NOMO-1 (cell line): ENCODE measurements at regions not wholly inside any gene's neighbourhood (a gene's known extent, or its start where the extent isn't known, plus 50 kb on each side); places are given as distances from the start of the nearest gene placed in this dataset.

Experiments
- DNase-seq, 2 experiments: peaks; one replicate each; lab custom pipeline; 2025; ENCODE audit not compliant: unreplicated experiment in 2 of 2; lab: John Stamatoyannopoulos, UW

DNA sequence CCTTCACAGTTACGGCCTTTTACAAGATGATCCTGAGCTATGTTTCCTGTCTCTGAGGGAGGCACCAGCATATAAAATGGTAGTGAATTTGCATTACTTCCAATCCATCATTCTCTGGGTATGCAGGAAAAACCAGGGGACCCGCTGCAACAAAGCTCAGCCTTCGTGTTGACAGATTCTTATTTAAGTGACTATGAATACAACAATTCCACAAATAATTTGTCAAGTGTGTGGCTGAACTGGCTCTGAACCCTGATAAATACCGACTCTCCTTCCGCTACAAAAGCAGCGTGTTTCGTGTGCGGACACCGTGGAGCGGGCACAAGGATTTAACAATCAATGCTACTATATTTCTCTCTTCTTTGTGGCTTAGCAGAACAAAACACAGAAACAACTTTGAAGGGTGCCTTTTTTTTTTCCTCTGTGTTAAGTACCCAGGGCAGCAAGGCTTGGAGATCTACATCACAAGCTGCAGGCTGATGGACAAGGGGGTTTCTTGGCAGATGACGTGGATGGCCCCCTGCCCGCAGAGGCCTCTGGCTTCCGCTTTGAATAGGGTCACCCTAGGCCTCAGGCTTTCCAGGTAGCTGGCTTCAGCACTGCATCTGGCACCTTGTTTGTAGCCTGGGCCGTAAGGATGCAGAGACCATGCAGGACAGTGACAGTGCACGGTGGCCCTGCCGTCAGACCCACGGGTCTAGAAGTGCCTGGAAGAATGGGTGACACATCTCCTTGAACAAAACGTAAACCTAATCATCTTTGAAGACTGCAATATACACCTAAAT lies 280.5 kb upstream of the TSHZ3 start:
- DNase-seq, result no peak

DNA sequence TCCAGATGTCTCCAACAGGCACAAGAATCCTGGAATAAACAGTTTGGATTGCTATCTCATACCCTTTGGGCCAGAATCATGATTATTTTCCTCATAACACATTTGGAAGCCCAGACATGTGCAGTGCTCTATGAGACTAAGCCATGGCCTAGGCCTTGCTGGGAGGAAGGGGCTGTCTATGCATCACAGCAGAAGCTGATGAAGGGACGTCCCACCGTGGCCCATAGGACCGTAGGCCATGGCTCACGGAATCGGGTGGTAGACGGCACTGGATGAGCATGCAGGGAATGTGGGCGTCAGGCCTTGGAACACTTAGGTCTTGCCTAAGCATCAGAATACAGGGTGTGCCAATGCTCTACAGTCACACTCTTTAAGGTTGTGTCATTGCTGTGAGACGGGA lies 283.8 kb upstream of the TSHZ3 start:
- no peak for DNase-seq

DNA sequence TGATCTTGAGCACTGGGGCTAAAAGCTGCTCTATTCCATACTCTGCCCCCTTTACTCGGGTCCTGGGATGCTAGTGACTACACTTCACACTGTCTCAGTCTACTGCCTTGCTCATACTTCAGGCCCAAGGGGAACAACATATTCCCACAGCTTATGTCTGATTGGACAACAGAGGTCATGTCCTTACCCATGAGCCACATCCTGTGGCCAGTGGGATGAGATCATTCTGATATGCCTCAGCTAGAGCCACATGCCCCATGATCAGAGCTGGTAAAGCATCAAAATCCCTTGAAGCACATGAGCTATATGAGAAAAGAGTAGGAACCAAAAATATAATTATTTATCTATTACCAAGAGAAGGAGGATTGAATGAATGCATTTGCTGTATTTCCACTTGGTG lies 290.1 kb upstream of the TSHZ3 start:
- DNase-seq, result no peak

DNA sequence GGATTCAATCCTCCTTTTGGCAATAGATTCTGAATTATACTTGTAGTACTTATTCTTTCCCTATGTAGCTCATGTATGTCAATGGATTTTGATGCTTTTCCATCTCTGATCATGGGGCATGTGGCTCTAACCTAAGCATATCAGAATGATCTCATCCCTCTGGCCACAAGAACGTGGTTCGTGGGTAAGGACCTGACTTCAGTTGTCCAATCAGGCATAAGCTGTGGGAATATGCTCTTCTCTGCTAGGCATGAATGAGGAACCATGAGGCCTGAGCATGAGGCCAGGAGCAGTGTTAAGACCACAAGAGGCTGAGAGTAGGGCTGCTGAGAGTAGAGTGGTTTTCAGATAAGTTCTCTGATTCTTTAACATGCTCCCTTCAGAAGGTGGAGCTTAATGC lies 292.4 kb upstream of the TSHZ3 start:
- DNase-seq, result no peak

DNA sequence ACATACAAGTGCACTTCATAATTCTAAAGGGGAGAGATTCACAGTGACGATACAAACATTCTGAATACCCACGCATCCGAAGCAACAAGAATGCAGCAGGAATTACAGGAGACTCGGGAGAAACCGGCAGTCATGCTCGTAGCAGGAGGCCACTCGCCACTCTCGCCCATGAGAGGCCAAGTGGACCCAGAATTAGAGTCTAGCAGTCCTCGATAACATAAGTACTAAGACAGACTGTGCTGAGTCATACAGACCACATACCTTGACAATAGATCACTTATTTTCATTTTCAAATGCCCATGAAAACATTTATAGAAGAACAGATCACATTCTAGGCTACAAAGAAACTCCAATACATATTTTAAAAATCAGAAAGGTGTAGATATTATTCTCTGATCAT lies 299.1 kb upstream of the TSHZ3 start:
- no peak for DNase-seq

DNA sequence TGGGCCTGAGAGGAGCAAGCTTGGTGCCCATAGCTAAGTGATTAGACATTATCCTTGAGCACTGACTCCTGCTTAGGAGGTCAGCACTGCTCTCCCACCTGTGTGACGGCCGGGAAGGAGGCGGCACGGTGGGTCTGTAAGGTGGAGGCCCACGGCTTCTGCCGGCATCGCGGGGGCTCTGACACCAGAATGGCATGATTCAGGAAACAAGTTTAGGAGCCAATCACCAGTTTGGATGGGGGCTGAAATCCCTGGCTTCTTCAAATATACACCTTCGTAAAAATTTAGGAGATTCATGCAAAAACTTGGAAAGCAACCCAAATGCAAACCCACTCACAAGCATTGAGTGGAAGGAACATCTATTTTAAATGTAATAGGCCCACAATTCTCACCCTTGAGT lies 307.3 kb upstream of the TSHZ3 start:
- DNase-seq, result no peak

DNA sequence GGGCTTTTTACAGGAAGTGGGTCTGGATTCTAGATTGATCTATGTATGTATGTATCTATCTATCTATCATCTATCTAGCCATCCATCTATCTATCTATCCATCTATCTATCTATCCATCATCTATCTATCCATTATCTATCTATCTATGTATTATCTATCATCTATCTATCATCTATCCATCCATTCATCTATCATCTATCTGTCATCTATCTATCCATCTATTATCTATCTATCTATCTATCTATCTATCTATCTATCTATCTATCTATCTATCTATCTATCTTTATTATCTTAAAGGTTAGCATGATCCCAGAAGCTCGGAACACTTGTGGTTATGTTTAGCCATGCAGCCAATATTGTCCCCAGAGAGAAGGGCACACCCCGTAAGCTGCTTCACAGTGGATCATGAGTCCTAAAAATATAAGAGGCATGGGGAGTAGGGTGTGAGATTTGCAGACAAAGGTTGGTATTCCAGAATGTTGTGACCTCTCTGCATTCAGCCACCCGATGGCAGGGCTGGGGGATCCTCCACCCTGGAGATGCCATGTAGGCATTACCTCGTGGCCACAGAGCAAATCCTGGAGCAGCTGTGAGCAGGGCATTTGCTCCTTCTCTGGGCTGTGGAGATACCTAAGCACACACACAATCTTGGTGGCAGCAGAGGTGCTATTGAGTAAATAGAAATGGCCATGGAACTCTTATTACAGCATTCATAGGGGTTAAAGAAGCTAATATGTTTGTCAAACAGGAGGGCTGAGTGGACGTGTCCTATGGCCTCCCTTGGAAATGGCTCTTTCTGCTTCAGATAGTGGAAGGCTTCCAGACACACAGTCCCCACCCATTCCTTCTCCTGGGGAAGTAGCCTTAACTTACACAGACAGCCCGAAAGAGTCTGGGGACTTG lies 310.0 kb upstream of the TSHZ3 start:
- no peak for DNase-seq

DNA sequence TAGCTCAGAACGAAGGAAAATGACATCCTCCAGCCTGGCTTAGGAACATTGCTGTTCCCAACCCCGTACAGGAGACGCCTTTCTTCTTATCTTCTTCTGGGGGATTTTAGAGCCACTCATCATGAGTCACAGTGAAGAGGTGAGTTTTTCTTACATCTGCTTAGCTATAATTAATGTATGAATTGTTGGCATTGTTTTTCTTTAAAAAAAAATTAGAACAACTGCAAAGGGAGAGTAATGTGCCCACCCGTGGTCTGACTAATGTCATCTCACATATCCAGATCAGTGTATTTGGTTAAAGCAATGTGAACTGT lies 310.6 kb upstream of the TSHZ3 start:
- DNase-seq, result no peak

DNA sequence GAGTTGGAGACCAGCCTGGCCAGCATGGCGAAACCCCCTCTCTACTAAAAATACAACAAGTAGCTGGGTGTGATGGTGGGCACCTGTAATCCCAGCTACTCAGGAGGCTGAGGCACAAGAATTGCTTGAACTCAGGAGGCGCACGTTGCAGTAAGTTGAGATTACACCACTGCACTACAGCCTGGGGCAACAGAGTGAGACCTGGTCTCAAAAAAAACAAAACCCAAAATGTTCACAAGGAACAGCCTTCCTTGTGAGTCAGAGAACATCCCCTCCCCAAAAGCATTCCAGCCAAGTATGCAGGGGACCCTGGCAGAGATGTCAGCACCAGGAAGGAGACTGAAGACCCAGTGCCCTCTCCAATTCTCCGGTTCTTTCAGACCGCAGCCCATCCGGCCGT lies 314.9 kb upstream of the TSHZ3 start:
- DNase-seq, result no peak

DNA sequence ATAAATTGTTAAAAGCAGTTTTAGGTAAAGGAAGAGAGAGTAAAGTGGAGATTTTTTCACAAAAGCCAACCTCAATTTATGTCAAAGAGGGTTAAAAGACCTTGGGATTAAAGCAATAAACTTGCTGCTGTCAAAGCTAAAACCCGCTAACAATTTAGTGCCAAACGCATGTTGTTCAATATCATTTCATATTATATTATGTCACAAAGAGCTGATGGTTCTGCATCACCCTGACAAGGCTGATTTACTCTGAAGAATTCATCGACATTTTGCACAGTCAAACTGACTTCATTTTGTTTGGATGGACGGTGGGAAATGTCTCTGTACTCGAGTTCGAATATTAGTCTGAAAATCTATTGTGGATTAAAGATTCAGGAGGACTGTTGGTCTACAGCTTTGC lies 315.8 kb upstream of the TSHZ3 start:
- DNase-seq, result no peak

DNA sequence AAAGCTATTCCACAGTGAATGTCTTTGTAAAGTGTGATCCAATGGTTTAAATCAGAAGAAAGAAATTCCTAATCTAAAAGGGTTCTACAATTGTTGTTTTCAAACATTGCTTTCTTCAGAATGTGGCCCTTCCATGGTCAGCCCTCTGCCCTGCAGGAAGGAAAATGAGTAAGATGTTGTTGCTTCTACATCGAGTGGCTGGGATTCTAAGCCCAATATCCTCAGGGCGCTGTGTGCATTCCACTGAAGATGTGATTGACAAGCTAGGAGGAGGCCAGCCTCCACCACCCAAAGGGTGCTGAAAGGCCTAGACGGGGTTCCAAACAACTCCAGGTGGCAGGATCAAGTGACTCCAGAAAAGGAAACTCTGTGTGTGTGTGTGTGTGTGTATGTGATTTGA lies 316.9 kb upstream of the TSHZ3 start:
- DNase-seq, result no peak

DNA sequence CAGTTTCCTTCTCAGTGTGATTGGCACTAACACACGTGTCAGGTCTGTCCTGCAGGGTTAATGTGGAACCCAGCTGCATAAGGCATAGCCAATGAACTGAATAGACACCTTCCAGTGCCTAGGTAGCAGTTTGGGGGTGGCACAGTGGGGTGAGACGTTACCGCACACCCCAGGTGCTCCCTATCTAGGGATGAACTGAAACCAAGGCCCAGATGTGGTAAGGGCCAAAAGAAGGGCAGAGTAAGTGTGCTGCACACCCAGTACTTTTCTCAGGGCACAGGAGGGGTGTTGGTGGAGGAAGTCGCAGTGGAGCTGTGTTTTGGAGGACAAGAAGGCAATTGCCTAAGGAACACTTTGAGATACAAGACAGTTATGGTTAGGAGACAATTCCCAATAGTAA lies 317.9 kb upstream of the TSHZ3 start:
- no peak for DNase-seq

DNA sequence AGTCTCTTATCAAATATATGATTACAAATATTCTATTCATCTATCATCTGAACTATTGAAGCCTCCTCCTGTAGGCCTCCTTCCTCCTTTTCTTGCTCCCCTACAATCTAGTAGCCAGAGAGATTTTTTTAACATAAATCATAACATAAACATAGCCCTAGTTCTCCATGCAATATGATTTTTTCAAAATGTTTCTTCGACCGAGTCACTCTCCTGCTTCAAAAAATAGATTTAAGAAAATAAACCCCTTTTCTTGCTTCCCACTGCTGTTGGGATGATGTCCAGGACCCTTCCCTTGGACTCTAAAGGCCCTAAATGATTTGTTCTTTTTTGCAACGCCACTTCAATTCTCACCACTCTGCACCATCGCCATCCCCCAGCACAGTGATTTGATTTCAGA lies 319.7 kb upstream of the TSHZ3 start:
- no peak for DNase-seq

DNA sequence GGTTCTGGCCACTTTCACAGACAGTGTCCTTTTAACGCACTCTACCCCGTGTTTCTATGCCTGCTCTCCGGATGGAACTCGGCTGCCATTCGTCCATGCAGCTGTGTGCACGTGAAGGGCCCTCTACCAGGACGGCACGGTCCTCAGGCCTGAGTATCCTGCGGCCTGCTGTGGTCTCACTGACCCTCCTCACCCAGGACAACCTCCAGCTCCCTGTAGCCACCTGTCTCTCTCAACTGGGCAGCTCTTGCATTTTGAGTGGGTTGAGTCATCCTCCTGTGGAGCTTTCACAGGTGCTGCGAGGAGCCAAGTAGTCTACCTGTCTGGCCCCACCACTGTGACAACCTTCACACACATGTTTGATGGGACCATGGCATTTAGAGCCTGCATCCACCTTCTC lies 321.7 kb upstream of the TSHZ3 start:
- DNase-seq, result no peak

DNA sequence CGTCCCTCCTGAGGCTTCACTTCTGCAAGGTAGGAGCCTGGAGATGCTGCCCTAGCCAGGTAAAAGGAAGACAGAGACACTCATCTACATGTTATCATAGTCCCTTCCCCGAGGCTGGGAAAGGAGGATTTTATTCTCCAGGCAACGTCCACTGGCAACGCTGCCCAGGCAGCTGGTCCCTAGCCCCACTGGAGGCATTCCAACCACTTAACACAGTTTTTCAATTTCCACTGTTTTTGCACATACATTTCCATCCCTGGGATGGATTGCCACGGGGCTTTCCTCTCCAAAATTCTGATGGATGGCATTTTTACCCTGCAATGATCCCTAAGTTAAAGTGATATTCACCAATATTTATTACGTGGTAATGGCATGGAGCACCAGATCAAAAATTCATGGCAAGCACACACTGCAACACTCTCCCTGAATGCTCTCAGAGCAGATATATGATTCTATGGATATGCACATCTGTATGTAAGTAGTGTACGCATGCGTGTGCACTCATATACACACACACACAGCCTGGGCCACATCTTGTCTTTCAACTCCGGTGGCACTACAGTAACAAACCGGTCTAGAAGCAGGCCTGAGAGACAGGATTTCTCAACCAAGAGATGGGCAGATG lies 322.3 kb upstream of the TSHZ3 start:
- no peak for DNase-seq

DNA sequence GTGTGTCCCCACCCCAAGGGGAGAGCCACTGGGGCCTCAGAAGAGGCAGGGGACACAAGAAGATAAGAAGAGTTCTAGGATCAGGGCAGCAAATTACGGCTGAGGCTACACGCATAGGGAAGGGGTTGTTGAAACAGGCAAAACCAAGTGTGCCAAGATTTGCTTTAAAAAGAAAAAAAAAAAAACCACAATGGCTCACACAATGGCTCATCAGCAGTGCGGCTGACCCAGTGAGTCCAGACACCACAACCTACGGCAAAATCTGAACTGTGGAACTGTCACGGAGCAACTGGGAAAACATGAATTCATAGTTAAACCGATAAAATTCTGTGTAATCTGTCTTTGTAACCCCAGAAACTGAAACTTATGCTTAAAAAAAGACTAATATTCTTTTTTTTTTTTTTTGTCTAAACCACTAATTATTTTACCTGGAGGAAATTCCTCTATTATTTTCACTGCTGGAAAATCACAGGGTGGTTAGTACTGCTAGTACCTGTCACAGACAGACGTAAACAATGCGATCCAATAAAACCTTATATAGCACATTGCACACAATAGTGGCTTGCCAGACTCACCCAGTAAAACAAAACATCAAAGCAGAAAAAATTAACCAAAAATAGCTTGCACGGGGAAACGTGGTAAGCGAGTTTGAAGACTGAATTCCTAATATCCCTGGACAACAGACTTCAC lies 325.4 kb upstream of the TSHZ3 start:
- DNase-seq, result no peak

DNA sequence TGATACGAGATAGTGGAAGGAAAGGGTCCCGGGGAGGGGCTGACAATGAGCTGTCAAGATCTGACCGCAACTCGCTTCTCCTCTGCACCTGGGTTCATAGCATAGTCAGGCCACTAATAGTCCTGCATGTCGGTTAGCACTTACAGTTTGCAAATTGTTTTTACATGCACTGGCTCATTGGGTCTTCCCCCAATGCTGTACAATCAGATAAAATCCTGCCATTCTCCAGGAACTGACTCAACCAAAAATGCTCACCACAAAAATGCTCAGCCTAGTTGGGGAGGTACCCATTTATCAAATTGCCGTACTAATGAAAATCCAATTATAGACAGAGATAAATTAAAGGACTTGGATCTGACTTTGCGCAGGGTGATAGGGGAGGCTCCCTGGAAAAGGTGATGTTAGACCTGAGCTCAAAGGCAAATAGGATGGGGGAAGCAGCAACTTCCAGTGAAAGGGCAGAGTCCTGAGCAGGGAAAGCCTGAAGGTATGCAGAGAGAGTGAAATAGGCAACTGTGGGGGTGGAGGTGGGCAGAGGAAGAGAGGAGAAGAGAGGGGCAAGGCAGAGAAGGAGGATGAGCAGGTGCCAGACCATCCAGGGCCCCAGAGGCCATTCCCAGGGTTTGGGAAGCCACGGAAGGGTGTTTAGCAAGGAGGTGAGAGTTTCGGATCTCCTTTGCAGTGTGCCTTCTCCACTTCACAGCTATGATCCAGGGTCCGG lies 326.1 kb upstream of the TSHZ3 start:
- DNase-seq, result no peak

DNA sequence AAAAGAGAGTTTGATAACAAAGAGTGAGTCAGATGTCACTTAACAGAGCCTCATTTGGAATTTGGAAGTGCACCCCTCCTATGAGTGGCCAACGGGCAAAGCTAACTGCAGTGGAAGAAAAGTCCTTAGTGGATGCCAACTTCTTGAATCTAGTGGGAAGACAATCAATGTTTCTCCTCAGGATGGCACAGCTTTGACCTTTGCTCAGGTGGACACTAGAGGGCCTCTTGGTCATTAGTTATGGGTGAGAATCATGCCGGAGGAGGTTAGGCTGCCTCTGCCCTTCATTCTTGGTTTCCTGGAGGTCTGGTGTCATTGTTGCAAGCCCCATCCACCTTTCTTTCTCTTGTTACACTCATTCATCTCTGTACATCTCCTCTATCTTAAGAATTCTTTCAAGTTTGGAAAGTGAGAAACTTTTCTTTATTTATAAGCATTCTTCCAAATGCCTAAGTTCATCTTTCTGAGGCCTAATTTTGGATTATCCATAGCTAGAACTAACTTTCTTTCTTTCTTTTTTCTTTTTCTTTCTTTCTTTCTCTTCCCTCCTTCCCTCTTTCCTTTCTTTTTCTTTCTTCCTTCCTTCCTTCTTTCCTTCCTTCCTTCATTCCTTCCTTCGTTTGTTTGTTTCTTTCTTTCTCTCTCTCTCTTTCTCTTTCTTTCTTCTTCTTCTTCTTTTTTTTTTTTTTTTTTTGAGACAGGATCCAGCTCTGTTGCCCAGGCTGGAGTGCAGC lies 327.2 kb upstream of the TSHZ3 start:
- no peak for DNase-seq

DNA sequence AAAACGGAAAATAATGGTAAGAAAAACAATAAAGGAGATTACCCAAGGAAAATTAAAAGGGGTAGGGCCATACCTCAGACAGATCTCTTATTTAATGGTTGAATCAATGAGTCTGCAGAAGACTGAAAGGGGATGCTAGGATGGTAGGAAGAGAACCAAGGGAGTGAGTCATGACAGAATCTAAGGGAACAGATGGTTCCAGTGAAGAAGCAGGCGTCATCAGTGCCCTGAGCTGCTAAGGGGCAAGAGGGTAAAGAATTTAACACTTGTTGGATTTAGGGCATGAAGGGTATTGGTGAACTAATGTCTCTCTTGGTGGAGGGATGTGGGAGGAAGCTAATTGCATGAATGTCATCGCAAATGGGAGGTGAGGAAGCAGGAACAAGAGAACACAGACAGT lies 329.2 kb upstream of the TSHZ3 start:
- no peak for DNase-seq

DNA sequence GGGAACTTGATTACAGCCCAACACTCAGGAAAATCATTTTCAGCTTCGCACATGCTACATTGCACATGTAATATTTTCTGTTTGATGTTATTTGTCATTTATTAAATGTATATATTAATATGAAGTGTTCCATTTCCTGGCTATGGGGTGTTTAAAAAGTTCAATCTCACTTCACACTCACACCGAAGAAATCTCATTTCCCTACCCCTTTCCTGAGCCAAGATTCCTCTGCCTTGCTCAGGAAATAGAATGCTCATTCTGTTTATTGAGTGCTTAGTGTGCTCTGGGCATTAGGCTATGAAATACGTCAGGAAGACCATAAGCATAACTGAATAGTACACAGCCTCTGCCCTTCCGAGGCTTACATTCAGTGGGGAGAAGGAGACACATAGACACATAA lies 331.9 kb upstream of the TSHZ3 start:
- no peak for DNase-seq
